ENCODE measurements at regions not wholly inside any gene's neighbourhood (a gene's known extent, or its start where the extent isn't known, plus 50 kb on each side); places are given as distances from the start of the nearest gene placed in this dataset.

GRCh38 chr9:106056328-106056727, 362.0 kb downstream of the TMEM38B start:
- in situ Hi-C loops (cut with MboI): no loop called here
- H3K4me1 ChIP-seq (ENCODE audit: insufficient read depth): no peaks in the 10 kb centered on the region
- TF ChIP-seq EZH2 (IDR thresholded peaks at IDR 0.05; ENCODE audit: insufficient read depth, poor library complexity, severe bottlenecking) (no peak), EZH2phosphoT487 (IDR thresholded peaks at IDR 0.05; ENCODE audit: insufficient read depth, low read depth) (no peak)

GRCh38 chr9:106058460-106058859, 364.1 kb downstream of the TMEM38B start:
- in situ Hi-C loops (cut with MboI): no loop called here

More at GRCh38 chr9:106056328-106056727, 362.0 kb downstream of the TMEM38B start:
- Histone ChIP-seq H3F3A (ENCODE audit: insufficient read depth) (no peaks in the 10 kb centered on the region), H3K79me2 (ENCODE audit: insufficient read depth) (no peaks in the 10 kb centered on the region), H3K4me2 (ENCODE audit: unreplicated experiment) (no peak overlapping the region), H4K20me1 (ENCODE audit: insufficient read depth) (no peaks in the 10 kb centered on the region), H3K27me3 (replicated peaks; ENCODE audit: insufficient read depth) (no peaks in the 10 kb centered on the region), H3K36me3 (ENCODE audit: low read depth) (no peaks in the 10 kb centered on the region), H3K9ac (no peak overlapping the region), H3K4me3 (no peak overlapping the region), H3K27ac (no peak overlapping the region), H3K9me2 (ENCODE audit: insufficient read depth) (no peaks in the 10 kb centered on the region), H3K9me3 (ENCODE audit: low read depth) (no peaks in the 10 kb centered on the region), H2AFZ (no peak overlapping the region)
- no peak for DNase-seq

GRCh38 chr9:106059886-106060285, 365.5 kb downstream of the TMEM38B start:
- H2AFZ ChIP-seq: no peak overlapping the region
- 56 to 57% methylated on average over 8 of the region's 8 CpGs for WGBS, 2 experiments (ENCODE audit: low coverage in 1 of 2, low lambda C conversion rate in 2 of 2, missing lambda C conversion rate in 2 of 2)
- H3F3A ChIP-seq (ENCODE audit: insufficient read depth): no peaks in the 10 kb centered on the region
- H3K9ac ChIP-seq: no peak overlapping the region
- no peaks in the 10 kb centered on the region for H3K79me2 ChIP-seq (ENCODE audit: insufficient read depth)
- DNase-seq: no peak
- no peaks in the 10 kb centered on the region for H3K36me3 ChIP-seq (ENCODE audit: low read depth)
- H3K4me1 ChIP-seq (ENCODE audit: insufficient read depth): no peaks in the 10 kb centered on the region
- in situ Hi-C loops (cut with MboI): no loop called here
- no peak overlapping the region for H3K4me3 ChIP-seq
- TF ChIP-seq EZH2 (IDR thresholded peaks at IDR 0.05; ENCODE audit: insufficient read depth, poor library complexity, severe bottlenecking) (no peak), EZH2phosphoT487 (IDR thresholded peaks at IDR 0.05; ENCODE audit: insufficient read depth, low read depth) (no peak)
- no peak overlapping the region for H3K27ac ChIP-seq
- no peaks in the 10 kb centered on the region for H3K27me3 ChIP-seq (replicated peaks; ENCODE audit: insufficient read depth)
- no peaks in the 10 kb centered on the region for H3K9me3 ChIP-seq (ENCODE audit: low read depth)
- H3K9me2 ChIP-seq (ENCODE audit: insufficient read depth): no peaks in the 10 kb centered on the region
- H3K4me2 ChIP-seq (ENCODE audit: unreplicated experiment): no peak overlapping the region
- no peaks in the 10 kb centered on the region for H4K20me1 ChIP-seq (ENCODE audit: insufficient read depth)

More at GRCh38 chr9:106058460-106058859, 364.1 kb downstream of the TMEM38B start:
- Histone ChIP-seq H3K4me2 (ENCODE audit: unreplicated experiment) (no peak overlapping the region), H3K36me3 (ENCODE audit: low read depth) (no peaks in the 10 kb centered on the region), H4K20me1 (ENCODE audit: insufficient read depth) (no peaks in the 10 kb centered on the region), H3K4me1 (ENCODE audit: insufficient read depth) (no peaks in the 10 kb centered on the region), H2AFZ (no peak overlapping the region), H3K4me3 (no peak overlapping the region), H3K9ac (no peak overlapping the region), H3F3A (ENCODE audit: insufficient read depth) (no peaks in the 10 kb centered on the region), H3K27me3 (replicated peaks; ENCODE audit: insufficient read depth) (no peaks in the 10 kb centered on the region), H3K79me2 (ENCODE audit: insufficient read depth) (no peaks in the 10 kb centered on the region), H3K9me2 (ENCODE audit: insufficient read depth) (no peaks in the 10 kb centered on the region), H3K27ac (no peak overlapping the region), H3K9me3 (ENCODE audit: low read depth) (no peaks in the 10 kb centered on the region)
- WGBS, 2 experiments (ENCODE audit: low coverage in 1 of 2, low lambda C conversion rate in 2 of 2, missing lambda C conversion rate in 2 of 2): 41 to 53% methylated on average over 8 of the region's 8 CpGs
- TF ChIP-seq EZH2phosphoT487 (IDR thresholded peaks at IDR 0.05; ENCODE audit: insufficient read depth, low read depth) (no peak), EZH2 (IDR thresholded peaks at IDR 0.05; ENCODE audit: insufficient read depth, poor library complexity, severe bottlenecking) (no peak)
- no peak for DNase-seq

GRCh38 chr9:106060885-106061284, 366.5 kb downstream of the TMEM38B start:
- H3K9me2 ChIP-seq (ENCODE audit: insufficient read depth): no peaks in the 10 kb centered on the region
- H3K36me3 ChIP-seq (ENCODE audit: low read depth): no peaks in the 10 kb centered on the region
- no peak overlapping the region for H3K4me3 ChIP-seq
- H2AFZ ChIP-seq: no peak overlapping the region
- H3K27ac ChIP-seq: no peak overlapping the region
- H3K4me1 ChIP-seq (ENCODE audit: insufficient read depth): no peaks in the 10 kb centered on the region
- no peak for DNase-seq
- H4K20me1 ChIP-seq (ENCODE audit: insufficient read depth): no peaks in the 10 kb centered on the region
- H3K9me3 ChIP-seq (ENCODE audit: low read depth): no peaks in the 10 kb centered on the region
- TF ChIP-seq EZH2 (IDR thresholded peaks at IDR 0.05; ENCODE audit: insufficient read depth, poor library complexity, severe bottlenecking): no peak
- no peak for TF ChIP-seq EZH2phosphoT487 (IDR thresholded peaks at IDR 0.05; ENCODE audit: insufficient read depth, low read depth)
- in situ Hi-C loops (cut with MboI): no loop called here
- no peak overlapping the region for H3K9ac ChIP-seq
- H3K27me3 ChIP-seq (replicated peaks; ENCODE audit: insufficient read depth): no peaks in the 10 kb centered on the region
- H3K79me2 ChIP-seq (ENCODE audit: insufficient read depth): no peaks in the 10 kb centered on the region
- no peaks in the 10 kb centered on the region for H3F3A ChIP-seq (ENCODE audit: insufficient read depth)
- H3K4me2 ChIP-seq (ENCODE audit: unreplicated experiment): no peak overlapping the region

- Histone ChIP-seq H3K79me2 (ENCODE audit: insufficient read depth) (no peaks in the 10 kb centered on the region), H3K9ac (no peak overlapping the region), H3F3A (ENCODE audit: insufficient read depth) (no peaks in the 10 kb centered on the region), H3K9me2 (ENCODE audit: insufficient read depth) (no peaks in the 10 kb centered on the region), H3K36me3 (ENCODE audit: low read depth) (no peaks in the 10 kb centered on the region), H3K9me3 (ENCODE audit: low read depth) (no peaks in the 10 kb centered on the region), H3K27ac (no peak overlapping the region), H3K27me3 (replicated peaks; ENCODE audit: insufficient read depth) (no peaks in the 10 kb centered on the region), H3K4me1 (ENCODE audit: insufficient read depth) (no peaks in the 10 kb centered on the region), H3K4me2 (ENCODE audit: unreplicated experiment) (no peak overlapping the region), H4K20me1 (ENCODE audit: insufficient read depth) (no peaks in the 10 kb centered on the region), H3K4me3 (no peak overlapping the region), H2AFZ (no peak overlapping the region)
- TF ChIP-seq EZH2 (IDR thresholded peaks at IDR 0.05; ENCODE audit: insufficient read depth, poor library complexity, severe bottlenecking) (no peak), EZH2phosphoT487 (IDR thresholded peaks at IDR 0.05; ENCODE audit: insufficient read depth, low read depth) (no peak)
- no peak for DNase-seq
- in situ Hi-C loops (cut with MboI): no loop called here
These were observed 367.9 kb downstream of the TMEM38B start for GRCh38 chr9:106062250-106062649.
